NCI-H187 (cell line): ENCODE measurements at regions not wholly inside any gene's neighbourhood (a gene's known extent, or its start where the extent isn't known, plus 50 kb on each side); places are given as distances from the start of the nearest gene placed in this dataset.
"Not testable (repeated sequence)": the region's sequence is repeated elsewhere in the genome, so short reads cannot be mapped to it uniquely, and the experiment has no call there.

Experiments used
- DNase-seq, 2 experiments: peaks; one replicate each; lab custom pipeline; 2025; lab: John Stamatoyannopoulos, UW

DNA sequence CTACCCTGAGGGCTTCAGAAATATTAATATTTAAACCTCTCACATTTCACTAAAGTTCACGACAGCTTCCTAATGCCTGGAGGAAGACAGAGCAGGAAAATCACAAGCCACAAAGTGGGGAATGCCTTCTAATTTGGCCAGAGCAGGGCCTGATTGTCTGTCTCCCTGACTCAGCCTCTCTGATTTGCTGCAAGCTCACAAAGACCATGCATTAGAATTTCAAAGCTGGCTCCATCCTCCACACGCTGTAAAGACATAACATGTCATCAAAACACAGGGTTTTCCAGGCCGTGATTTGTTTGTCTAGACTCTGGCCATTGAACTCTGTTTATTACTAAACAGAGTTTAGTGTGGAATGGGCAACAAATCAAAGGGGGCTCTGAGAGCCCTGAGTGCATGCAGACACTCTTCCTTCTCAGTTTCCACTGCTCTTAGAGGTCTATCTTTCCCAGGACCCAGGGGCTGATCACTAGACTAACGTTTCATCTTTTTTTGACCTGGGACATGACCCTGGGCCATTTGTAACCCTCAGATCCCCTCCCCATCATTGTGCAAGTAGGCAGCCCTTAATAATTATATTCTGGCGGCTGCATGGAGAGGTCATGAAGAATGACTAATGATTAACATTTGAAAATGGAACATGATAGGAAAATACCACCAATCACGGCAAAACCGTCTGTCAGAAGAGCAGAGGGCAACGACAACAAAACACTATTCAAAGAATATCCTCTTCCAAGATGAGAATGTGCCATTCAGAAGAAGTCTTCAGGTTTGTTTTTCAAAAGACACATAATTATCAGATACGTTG, 140.2 kb downstream of the ENC1 start:
- DNase-seq: no peak

DNA sequence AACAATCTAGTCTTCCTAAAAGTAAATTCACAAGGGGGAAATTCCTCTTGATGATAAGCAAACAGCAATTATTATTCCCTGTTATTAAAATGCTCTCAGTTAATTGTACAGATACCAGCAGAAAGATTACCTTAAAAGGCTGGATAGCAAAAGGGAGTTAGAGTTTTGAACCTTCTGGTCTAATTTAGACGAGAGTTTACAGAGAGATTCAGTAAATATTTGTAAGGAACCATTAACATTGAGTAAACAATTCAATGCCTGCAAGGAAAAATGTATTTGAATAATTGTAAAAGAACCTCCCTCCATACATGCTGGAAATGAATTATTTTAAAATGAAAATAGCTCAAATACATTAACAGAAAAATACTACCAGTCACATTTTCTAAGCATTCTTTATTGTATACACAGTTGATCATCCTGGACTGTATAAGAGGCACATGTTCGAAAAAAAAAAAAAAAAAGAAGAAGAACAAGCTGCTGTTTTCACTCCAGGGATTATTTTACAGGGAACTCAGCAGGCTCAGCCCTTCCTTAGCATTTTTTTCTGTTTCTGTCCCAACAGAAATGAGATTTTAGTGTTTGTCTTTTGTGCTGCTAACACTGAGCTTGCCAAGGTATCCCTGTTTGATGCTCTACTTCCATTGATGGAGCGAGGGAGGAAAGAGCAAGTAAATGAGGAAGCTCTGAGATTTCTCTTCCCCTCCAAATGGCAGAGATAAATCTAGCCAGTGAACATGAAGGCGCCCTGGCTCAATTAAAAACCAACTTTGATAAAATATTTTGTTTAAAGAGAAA, 141.1 kb downstream of the ENC1 start:
- DNase-seq: no peak

GRCh38 chr5:74497706-74498105, 142.8 kb downstream of the ENC1 start:
- DNase-seq: no peak

DNA sequence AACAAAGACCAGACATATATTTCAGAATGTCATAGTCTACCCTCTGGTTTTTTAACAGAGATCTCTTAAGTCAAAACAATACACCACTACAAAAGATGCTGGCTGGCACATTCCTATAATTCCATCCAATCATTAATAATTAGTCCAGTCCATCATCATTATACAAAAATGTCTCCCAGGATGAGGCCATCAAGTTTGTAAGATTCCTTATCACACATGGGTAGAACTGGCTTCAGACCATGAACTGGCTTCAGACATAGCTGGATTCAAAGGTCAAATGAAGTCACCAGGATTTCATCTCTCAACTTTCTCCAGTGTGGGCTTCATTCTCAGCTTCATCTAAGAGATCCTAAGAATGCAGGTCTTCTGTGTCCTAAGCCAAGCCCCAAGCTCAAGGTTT, 147.1 kb downstream of the ENC1 start:
- DNase-seq: no peak

DNA sequence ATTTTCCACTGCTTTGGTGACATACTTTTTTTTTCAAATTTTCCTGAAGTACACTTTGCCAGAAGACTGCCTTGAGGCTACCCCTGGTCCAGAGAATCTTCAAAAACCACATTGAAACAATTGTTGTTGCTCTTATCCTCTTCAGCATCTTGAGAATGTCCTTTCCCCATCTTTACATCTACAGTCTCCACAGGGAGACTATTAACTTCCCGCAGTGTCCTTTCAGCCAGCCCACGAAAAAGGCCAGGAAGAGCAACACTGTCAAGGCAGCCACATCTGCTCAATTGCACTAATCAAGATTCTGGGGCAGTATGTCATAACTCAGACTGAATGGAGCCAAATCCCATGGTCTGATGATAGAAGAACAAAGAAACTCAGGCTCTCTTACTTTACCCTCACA, 148.3 kb downstream of the ENC1 start:
- no peak for DNase-seq

DNA sequence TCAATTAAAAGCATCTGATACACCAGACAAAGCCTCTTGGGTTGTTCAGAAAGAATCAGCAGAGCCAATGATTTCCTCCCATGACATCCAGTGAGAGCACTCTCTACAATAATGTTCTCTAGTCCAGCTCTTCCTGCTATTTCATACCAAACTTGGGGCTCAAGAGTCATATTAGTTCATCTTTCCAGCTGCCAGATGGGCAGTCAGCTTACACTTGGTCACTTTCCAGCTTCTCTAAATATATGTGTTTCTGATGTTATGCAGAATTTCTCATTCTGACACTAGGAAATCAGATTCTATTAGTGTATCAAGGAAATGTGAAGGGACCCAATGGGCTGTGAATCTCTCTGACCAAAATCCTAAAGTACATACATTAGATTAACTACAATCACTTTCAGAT, 148.9 kb downstream of the ENC1 start:
- DNase-seq: no peak

DNA sequence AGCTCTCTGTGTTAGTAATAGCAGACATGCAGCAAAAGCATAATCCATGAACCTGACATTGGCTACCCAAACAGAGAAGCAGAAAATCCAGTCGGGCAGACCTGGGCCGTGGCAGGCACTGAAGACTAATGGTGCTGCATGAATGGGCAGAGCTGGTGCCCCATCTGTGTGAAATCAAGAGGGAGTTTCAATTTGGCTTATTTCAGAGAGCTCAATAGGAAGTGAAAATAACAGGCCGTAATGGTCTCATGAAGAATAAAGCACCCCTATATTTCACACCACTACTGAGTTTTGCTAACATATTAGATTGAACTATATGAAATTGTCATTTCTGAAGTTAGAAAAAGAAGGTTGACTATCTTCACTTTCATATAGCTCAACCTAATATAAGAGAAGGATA, 149.7 kb downstream of the ENC1 start:
- DNase-seq: no peak

DNA sequence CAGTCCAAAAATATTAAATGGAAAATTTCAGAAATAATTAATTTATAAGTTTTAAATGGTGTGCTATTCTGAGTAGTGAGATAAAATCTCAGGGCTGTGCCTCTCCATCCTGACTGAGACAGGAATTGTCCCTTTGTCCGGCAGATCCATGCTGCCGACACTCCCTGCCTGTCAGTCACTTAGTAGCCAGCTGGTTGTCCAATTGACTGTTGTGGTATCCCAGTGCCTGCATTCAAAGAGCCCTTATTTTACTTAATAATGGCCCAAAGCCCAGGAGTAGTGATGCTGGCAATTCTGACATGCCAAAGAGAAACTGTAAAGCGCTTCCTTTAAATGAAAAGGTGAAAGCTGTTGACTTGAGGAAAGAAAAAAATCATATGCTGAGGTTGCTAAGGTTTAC, 157.5 kb downstream of the ENC1 start:
- DNase-seq: no peak

GRCh38 chr5:74482523-74482922, 158.0 kb downstream of the ENC1 start:
- DNase-seq: no peak

GRCh38 chr5:74481357-74481756, 159.2 kb downstream of the ENC1 start:
- DNase-seq: not testable (repeated sequence)

- no peak for DNase-seq
Measured at GRCh38 chr5:74480201-74480600, 160.3 kb downstream of the ENC1 start.

DNA sequence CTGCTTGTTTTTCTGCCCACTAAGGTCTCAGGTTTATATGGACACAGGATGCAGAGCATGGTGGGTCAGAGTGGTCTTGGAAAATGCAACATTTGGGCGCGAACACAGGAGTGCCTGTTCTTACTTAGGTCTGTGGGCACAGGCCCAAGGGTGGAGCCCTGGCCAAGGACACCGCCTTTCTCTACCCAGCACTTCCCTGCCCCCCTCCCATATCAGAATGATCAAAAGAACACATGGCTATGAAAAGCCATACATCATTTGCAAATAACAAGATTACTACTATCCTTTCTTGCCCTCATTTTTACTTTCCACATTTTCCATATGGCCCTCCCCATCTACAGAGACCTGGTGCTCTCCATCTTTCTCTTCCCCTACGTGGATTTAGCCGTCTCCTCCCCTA, 162.2 kb downstream of the ENC1 start:
- no peak for DNase-seq

DNA sequence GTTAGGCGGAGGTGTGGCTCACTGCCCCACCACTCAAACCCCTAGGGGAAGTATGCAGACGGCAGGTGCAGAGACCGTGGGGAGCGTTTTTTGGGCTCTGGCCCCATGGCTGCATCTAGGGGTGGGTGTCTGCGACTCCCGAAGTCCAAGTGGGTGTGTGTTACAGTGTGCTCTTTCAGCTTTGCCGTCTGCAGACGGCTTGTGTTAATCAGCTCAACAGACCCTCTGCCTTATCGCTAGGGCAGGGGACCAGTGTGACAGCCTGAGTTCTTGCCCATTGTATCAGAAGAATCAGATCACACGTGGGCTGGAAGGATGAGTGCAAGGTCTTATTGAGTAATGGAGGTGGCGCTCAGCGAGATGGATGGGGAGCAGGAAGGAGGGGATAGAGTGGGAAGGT, 162.8 kb downstream of the ENC1 start:
- DNase-seq: no peak

DNA sequence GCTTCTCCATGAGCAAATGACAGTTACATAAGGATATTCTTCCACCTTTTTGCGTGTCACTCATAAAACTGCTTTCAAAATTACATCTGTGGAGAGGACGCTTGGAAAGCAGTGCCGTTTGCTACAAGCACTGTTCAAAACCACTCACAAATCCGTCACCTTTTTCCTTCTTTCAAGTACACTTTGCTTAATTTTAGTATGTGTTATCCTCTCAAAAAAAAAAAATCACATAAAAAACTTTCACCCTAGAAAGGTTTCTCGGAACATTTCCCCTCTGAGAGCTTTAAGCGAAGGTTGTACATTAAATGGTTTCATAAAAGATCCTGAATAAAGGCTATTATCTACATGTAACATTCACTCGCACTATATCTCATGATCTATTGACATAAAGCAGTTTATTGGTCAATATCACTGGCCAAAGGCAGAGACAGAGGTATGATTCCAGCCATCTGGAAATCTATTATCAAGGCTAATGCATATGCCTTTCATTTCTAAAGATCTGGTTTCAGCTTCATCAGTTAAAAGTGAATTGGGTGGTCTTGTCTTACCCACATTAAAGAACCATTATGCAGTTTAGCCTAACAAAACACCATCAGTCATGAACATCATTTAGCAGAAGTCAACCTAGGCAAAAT, 163.6 kb downstream of the ENC1 start:
- peak; percentile 65 to 75 for DNase-seq

DNA sequence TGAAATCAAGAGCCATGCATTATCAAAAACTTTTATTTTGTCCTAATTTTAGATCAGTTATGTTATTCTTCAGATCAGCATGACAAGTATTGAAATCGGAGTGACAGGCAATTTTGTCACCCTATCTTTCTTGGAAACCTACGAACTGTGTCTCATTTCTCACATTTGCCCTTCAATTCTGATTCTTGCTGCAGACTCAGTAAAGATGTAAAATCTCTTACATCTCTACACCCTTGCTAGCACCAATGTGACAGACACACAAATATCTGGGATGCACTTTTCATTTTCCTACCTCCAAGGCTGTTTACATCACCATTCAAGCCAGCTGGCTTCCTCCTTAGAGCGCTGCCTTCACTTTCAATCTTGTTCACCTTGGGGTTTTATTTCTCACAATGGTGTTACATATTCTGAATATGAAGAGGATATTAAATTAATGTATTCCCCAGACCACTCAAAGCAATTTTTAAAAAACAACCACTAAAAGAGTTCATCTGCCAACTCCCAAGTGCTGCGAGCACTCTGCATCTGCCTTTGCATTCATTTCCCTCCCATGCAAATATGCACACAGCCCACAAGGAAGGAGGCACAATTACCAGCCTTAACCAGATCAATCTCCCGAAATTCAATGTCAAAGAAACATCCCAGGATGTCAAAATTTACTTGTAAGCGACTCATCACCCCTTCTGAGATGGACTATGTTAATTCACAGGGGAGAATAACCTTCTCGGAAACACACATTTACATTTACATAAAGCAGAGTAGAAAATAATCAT, 164.3 kb downstream of the ENC1 start:
- peak; percentile 30 to 77 for DNase-seq

DNA sequence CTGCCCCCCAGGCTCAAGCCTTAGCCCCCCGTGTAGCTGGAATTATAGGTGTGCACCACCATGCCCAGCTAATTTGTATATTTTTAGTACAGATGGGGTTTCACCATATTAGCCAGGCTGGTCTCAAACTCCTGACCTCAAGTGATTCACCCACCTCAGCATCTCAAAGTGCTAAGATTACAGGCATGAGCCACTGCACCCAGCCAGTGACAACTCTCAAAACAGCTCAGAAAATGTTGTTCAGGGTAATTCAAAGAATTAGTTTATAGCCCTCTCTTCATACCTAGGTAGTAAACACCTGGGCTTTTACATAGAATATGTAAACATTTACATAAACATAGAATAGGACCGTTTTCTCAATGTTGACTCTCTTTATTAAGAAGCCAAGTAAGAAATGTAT, 168.7 kb downstream of the ENC1 start:
- DNase-seq: no peak

- no peak for DNase-seq
Measured at GRCh38 chr5:74469234-74469994, 171.1 kb downstream of the ENC1 start.

GRCh38 chr5:74468421-74468820, 172.1 kb downstream of the ENC1 start:
- no peak for DNase-seq

GRCh38 chr5:74465724-74466123, 174.8 kb downstream of the ENC1 start:
- DNase-seq: no peak

DNA sequence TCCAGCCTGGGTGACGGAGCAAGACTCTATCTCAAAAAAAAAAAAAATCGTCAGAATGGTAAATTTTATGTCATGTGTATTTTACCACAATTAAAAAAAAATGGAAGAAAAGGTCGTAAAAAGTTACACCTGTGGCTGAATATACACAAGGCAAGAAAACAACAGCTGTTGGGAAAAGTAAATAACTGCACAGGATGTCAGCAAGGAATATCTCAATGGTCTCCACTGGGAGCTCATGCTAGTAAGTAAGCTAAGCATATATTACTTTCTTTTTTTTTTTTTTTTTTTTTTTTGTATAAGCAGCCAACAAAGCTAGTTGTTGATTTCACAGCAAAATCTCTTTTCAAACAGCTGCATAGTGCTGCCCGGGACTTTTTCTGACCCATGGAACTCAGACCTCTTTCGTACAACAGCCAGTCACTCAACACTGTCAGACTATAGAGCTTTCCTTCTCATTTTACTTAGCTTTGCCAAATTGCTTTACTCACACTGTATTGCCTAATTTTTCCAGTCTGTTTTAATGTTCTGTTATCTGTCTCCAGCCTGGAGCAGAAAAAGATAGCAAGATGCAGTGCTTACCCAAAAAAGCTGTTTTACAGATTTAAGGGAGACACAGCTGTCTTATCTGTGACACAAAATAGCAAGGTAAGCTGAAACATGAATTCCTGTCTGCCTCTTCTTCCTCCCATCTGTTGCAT, 175.9 kb downstream of the ENC1 start:
- DNase-seq: no peak

DNA sequence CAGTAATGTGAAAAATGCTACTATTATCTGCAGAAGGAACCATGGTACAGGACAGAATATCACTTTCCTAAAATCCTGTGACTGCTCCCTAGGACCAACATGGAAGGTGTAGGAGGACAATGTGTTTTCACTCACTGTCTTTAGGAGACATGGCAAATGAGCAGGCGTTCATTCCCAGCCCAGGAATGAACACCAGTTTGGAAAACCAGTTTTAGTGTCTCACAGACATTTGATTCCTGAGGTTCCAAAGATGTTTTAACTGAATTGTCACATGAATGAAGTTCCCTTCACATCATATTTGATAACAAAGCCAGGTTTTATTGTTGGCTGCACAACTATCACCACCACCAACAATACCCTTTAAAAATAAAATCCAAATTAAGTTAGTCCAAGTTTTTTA, 178.2 kb downstream of the ENC1 start:
- DNase-seq: no peak
